ENCODE measurements at regions not wholly inside any gene's neighbourhood (a gene's known extent, or its start where the extent isn't known, plus 50 kb on each side); places are given as distances from the start of the nearest gene placed in this dataset.

- Histone ChIP-seq H4K20me1 (ENCODE audit: insufficient read depth, low read length) (no peaks in the 10 kb centered on the region), H3K27me3 (ENCODE audit: control insufficient read depth in 2 of 2, insufficient read depth in 2 of 2, low read length in 2 of 2) (no peaks in the 10 kb centered on the region), H3K36me3 (replicated peaks in 1 of 2; ENCODE audit: control insufficient read depth in 1 of 2, insufficient read depth in 2 of 2, low read length in 2 of 2) (no peaks in the 10 kb centered on the region), H2AFZ (ENCODE audit: insufficient read depth, low read depth, low read length, poor library complexity, severe bottlenecking) (peak overlapping the region; percentile 19), H3K4me1 (ENCODE audit: control insufficient read depth in 1 of 2, insufficient read depth in 2 of 2, low read length in 2 of 2) (peaks cover 18 to 19% of the 10 kb centered on the region in 2 donors), H3K4me3 (replicated peaks in 1 of 3; ENCODE audit: low read depth in 2 of 3, low read length in 3 of 3) (peak overlapping the region in 1 of 3 experiments; percentile 18), H3K4me2 (replicated peaks; ENCODE audit: extremely low read depth, low read length, poor library complexity, severe bottlenecking) (peak overlapping the region; percentile 25), H3K79me2 (ENCODE audit: insufficient read depth, low read length) (no peaks in the 10 kb centered on the region), H3K9ac (ENCODE audit: insufficient read depth, low read length, poor library complexity, severe bottlenecking) (no peak overlapping the region), H3K9me3 (replicated peaks in 1 of 2; ENCODE audit: control insufficient read depth in 1 of 2, insufficient read depth in 1 of 2, low read length in 2 of 2) (no peaks in the 10 kb centered on the region), H3K27ac (ENCODE audit: low read depth in 1 of 2, low read length in 2 of 2) (peak overlapping the region in 1 of 2 donors; percentile 82)
- Mint-ChIP-seq H3K4me1 (peaks cover 19% of the 10 kb centered on the region), H3K27ac (peak overlapping the region; percentile 77 to 94 (median 87)), H3K4me3 (peak overlapping the region in 1 of 2 donors; percentile 40), H3K27me3 (ENCODE audit: low read depth in 3 of 3) (peaks cover 0 to 1% (median 0%) of the 10 kb centered on the region in 3 donors), H3K36me3 (no peaks in the 10 kb centered on the region), H3K9me3 (peaks cover 0 to 1% (median 0%) of the 10 kb centered on the region in 7 donors)
- intact Hi-C loops (cut with micrococcal nuclease) = no loop called here
- no peak for TF ChIP-seq CTCF (IDR thresholded peaks at IDR 0.05)
- DNase-seq = peak; percentile 73 to 95 (median 84)
- 0% methylated on average over 1 of the region's 4 CpGs for WGBS (ENCODE audit: insufficient coverage)
Measured at GRCh38 chr15:54803134-54803808, 393.5 kb downstream of the RSL24D1 start.

GRCh38 chr15:54792526-54792925, 404.2 kb downstream of the RSL24D1 start:
- no peaks in the 10 kb centered on the region for H3K36me3 Mint-ChIP-seq
- Histone ChIP-seq H3K36me3 (replicated peaks in 1 of 2; ENCODE audit: control insufficient read depth in 1 of 2, insufficient read depth in 2 of 2, low read length in 2 of 2) (no peaks in the 10 kb centered on the region), H3K27ac (ENCODE audit: low read depth in 1 of 2, low read length in 2 of 2) (no peak overlapping the region), H3K27me3 (ENCODE audit: control insufficient read depth in 2 of 2, insufficient read depth in 2 of 2, low read length in 2 of 2) (no peaks in the 10 kb centered on the region), H3K4me3 (replicated peaks in 1 of 3; ENCODE audit: low read depth in 2 of 3, low read length in 3 of 3) (no peak overlapping the region), H3K9me3 (replicated peaks in 1 of 2; ENCODE audit: control insufficient read depth in 1 of 2, insufficient read depth in 1 of 2, low read length in 2 of 2) (no peaks in the 10 kb centered on the region), H2AFZ (ENCODE audit: insufficient read depth, low read depth, low read length, poor library complexity, severe bottlenecking) (no peak overlapping the region), H4K20me1 (ENCODE audit: insufficient read depth, low read length) (no peaks in the 10 kb centered on the region), H3K9ac (ENCODE audit: insufficient read depth, low read length, poor library complexity, severe bottlenecking) (no peak overlapping the region), H3K79me2 (ENCODE audit: insufficient read depth, low read length) (no peaks in the 10 kb centered on the region), H3K4me1 (ENCODE audit: control insufficient read depth in 1 of 2, insufficient read depth in 2 of 2, low read length in 2 of 2) (no peaks in the 10 kb centered on the region), H3K4me2 (replicated peaks; ENCODE audit: extremely low read depth, low read length, poor library complexity, severe bottlenecking) (no peak overlapping the region)
- H3K4me1 Mint-ChIP-seq = peaks cover 8% of the 10 kb centered on the region
- no CpG with 5 or more reads among the region's 1 CpG for WGBS (ENCODE audit: insufficient coverage)
- intact Hi-C loops (cut with micrococcal nuclease) = no loop called here
- DNase-seq = no peak
- TF ChIP-seq CTCF (IDR thresholded peaks at IDR 0.05) = no peak
- peaks cover 0 to 3% (median 1%) of the 10 kb centered on the region in 7 donors for H3K9me3 Mint-ChIP-seq
- no peak overlapping the region for H3K27ac Mint-ChIP-seq
- peaks cover 0 to 1% (median 1%) of the 10 kb centered on the region in 3 donors for H3K27me3 Mint-ChIP-seq (ENCODE audit: low read depth in 3 of 3)
- H3K4me3 Mint-ChIP-seq = no peak overlapping the region
